ENCODE measurements at regions not wholly inside any gene's neighbourhood (a gene's known extent, or its start where the extent isn't known, plus 50 kb on each side); places are given as distances from the start of the nearest gene placed in this dataset.

DNA sequence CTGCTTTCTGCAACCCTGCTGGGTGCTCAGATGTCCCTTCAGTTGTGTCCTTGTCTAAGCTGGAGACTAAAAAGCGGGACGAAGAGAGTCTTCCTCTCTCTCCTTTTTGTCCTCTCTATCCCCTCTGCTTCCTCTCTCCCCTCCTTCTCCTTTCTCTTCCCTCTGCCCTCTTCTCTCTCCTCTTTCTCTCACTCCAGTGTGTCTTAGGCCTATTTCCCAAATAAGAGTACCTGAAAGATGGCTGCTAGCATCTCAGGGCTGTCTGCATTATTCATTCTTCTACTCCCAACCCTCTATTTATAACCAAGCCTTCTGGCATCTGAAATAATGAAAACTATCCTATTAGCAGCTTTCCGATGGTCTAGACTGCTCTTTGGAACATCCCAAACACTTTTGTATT, 729.8 kb downstream of the UQCRFS1 start:
- TF ChIP-seq TCF12 (IDR thresholded peaks at IDR 0.05; ENCODE audit: low read depth), result no peak
- TF ChIP-seq, protein P1, sequence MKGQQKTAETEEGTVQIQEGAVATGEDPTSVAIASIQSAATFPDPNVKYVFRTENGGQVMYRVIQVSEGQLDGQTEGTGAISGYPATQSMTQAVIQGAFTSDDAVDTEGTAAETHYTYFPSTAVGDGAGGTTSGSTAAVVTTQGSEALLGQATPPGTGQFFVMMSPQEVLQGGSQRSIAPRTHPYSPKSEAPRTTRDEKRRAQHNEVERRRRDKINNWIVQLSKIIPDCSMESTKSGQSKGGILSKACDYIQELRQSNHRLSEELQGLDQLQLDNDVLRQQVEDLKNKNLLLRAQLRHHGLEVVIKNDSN (IDR thresholded peaks at IDR 0.05), result no peak
- no peak for TF ChIP-seq RAD21 (IDR thresholded peaks at IDR 0.05; ENCODE audit: low read depth)
- no peak for TF ChIP-seq ZBTB7A (IDR thresholded peaks at IDR 0.05; ENCODE audit: low read depth)
- TF ChIP-seq TAF1 (IDR thresholded peaks at IDR 0.05; ENCODE audit: low read depth), result no peak
- TF ChIP-seq EGR1 (IDR thresholded peaks at IDR 0.05), result no peak

DNA sequence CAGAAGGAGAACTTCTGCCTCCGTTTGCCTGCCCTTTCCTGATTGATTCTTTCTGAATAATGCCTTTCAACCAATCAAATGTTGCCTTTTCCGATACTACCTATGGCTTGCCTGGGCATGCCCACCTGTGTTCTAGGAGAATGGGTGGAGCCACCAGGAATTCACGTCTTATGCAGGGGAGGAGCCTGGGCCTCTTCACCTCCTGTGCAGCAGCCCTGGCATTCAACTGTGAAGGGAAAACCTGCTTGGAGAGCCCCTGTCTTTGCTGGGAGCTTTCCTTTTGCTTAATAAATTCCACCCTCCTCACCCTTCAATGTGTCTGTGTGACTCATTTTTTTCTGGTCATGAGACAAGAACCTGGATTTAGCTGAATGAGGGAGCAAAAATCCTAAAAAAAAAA, 730.7 kb downstream of the UQCRFS1 start:
- TF ChIP-seq YY1 (IDR thresholded peaks at IDR 0.05; ENCODE audit: low read depth), result no peak
- TF ChIP-seq CREB1 (IDR thresholded peaks at IDR 0.05; ENCODE audit: low read depth), result no peak

DNA sequence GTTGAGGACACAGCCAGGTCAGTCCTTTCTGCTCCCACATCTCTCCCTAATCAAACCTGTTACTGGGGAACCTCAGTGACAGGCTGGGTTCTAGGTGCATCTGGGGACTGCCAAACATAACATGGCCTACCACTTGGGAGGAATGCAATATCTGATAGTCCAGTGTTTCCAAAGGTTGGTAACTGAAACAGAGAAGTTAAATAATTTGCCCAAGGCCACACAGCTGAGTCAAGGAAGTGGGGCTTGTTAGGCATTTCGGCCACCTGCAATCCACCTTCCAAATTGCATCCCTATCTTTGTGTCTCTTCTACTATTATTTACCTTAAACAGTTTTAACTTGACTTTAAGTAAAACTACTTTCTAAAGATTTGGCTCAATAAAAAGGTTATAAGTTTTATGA, 731.3 kb downstream of the UQCRFS1 start:
- TF ChIP-seq CEBPB (IDR thresholded peaks at IDR 0.05) (no peak), ZBTB7A (IDR thresholded peaks at IDR 0.05; ENCODE audit: low read depth) (no peak), YY1 (IDR thresholded peaks at IDR 0.05; ENCODE audit: low read depth) (no peak), TEAD4 (IDR thresholded peaks at IDR 0.05) (no peak), EGR1 (IDR thresholded peaks at IDR 0.05) (no peak), TAF1 (IDR thresholded peaks at IDR 0.05; ENCODE audit: low read depth) (no peak), EP300 (IDR thresholded peaks at IDR 0.05; ENCODE audit: borderline replicate concordance) (no peak), TCF12 (IDR thresholded peaks at IDR 0.05; ENCODE audit: low read depth) (no peak), NFIC (IDR thresholded peaks at IDR 0.05) (no peak)
- TF ChIP-seq, protein P2, sequence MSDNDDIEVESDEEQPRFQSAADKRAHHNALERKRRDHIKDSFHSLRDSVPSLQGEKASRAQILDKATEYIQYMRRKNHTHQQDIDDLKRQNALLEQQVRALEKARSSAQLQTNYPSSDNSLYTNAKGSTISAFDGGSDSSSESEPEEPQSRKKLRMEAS (IDR thresholded peaks at IDR 0.05), result no peak

DNA sequence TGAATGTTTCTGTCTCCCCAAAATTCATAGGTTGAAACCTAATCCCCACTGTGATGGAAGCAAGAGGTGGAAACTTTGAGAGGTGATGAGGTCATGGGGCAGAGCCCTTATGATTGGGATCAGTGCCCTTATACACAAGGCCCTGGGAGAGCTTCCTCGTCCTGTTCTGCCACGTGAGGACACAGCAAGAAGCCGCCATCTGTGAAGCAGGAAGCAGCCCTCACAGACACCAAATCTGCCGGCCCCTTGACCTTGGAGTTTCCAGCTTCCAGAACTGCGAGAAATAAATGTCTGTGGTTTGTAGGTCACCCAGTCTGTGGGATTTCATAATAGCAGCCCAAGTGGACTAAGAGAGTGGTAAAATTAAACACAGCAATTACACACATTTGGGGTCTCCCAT, 737.4 kb downstream of the UQCRFS1 start:
- no peak for TF ChIP-seq EP300 (IDR thresholded peaks at IDR 0.05; ENCODE audit: borderline replicate concordance)
- TF ChIP-seq ZBTB7A (IDR thresholded peaks at IDR 0.05; ENCODE audit: low read depth), result no peak
- no peak for TF ChIP-seq TAF1 (IDR thresholded peaks at IDR 0.05; ENCODE audit: low read depth)
- TF ChIP-seq, protein P1 (IDR thresholded peaks at IDR 0.05), result no peak
- TF ChIP-seq EGR1 (IDR thresholded peaks at IDR 0.05), result no peak
- TF ChIP-seq, protein P3, sequence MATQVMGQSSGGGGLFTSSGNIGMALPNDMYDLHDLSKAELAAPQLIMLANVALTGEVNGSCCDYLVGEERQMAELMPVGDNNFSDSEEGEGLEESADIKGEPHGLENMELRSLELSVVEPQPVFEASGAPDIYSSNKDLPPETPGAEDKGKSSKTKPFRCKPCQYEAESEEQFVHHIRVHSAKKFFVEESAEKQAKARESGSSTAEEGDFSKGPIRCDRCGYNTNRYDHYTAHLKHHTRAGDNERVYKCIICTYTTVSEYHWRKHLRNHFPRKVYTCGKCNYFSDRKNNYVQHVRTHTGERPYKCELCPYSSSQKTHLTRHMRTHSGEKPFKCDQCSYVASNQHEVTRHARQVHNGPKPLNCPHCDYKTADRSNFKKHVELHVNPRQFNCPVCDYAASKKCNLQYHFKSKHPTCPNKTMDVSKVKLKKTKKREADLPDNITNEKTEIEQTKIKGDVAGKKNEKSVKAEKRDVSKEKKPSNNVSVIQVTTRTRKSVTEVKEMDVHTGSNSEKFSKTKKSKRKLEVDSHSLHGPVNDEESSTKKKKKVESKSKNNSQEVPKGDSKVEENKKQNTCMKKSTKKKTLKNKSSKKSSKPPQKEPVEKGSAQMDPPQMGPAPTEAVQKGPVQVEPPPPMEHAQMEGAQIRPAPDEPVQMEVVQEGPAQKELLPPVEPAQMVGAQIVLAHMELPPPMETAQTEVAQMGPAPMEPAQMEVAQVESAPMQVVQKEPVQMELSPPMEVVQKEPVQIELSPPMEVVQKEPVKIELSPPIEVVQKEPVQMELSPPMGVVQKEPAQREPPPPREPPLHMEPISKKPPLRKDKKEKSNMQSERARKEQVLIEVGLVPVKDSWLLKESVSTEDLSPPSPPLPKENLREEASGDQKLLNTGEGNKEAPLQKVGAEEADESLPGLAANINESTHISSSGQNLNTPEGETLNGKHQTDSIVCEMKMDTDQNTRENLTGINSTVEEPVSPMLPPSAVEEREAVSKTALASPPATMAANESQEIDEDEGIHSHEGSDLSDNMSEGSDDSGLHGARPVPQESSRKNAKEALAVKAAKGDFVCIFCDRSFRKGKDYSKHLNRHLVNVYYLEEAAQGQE (IDR thresholded peaks at IDR 0.05; ENCODE audit: low read depth), result no peak
- no peak for TF ChIP-seq FOXM1 (IDR thresholded peaks at IDR 0.05; ENCODE audit: borderline replicate concordance, low read depth)
- TF ChIP-seq, protein P2 (IDR thresholded peaks at IDR 0.05), result no peak
- no peak for TF ChIP-seq CEBPB (IDR thresholded peaks at IDR 0.05)
- no peak for TF ChIP-seq TEAD4 (IDR thresholded peaks at IDR 0.05)
- no peak for TF ChIP-seq YY1 (IDR thresholded peaks at IDR 0.05; ENCODE audit: low read depth)

DNA sequence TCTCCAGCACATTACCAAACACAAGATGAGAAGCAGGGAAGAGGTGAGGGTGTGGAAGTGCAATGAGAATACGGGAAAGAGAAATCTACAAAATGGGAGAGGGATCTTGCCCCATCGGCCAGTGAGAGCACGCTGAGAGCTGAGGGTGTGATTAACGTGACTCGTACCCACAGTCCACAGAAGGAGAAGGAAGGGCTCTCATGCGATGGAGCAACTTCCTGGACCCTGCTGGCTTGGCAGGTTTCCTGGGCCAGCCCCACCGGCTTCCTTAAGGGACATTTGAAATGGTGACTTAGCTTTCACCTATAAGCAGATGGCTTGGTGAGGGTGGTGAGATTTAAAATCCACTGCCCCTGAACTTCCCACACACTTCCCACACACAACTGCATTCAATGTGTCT, 740.1 kb downstream of the UQCRFS1 start:
- no peak for TF ChIP-seq CREB1 (IDR thresholded peaks at IDR 0.05; ENCODE audit: low read depth)
- TF ChIP-seq FOXM1 (IDR thresholded peaks at IDR 0.05; ENCODE audit: borderline replicate concordance, low read depth), result no peak
- no peak for TF ChIP-seq TCF12 (IDR thresholded peaks at IDR 0.05; ENCODE audit: low read depth)
- no peak for TF ChIP-seq EGR1 (IDR thresholded peaks at IDR 0.05)
- TF ChIP-seq YY1 (IDR thresholded peaks at IDR 0.05; ENCODE audit: low read depth), result no peak

DNA sequence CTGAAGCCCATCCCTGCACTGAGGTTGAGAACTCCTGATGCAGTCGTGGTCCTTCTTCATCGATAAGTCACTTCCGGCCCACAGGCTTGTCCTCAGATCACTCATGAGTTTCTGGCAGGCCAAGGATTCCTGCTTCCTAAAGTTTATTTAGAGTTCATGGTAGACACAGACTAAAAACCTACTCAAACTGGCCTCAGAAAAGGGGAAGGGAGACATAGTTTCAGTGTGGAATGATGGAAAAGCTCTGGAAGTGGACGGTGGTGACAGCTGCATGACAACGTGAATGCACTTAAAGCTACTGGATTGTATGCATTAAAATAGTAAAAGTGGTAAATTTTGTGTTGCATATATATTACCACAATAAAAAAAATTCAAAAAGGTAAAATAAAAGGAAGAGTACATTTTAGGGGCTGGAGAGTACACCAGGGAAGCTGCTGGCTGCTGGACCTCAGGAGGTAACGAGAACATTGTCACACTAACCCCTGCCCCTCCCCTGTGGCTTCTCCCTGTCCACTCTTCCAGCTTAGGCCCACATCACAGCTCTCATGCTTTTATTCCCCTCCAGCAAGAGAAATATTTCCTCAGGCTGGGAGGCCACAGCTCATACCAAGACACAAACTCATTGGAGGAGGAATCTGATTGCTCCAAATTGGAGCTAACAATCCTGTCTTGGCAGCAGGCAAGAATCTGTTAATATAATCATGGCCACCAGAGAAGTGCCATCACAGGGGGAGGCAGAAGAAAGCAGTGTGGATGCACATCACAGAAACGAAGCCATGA, 741.0 kb downstream of the UQCRFS1 start:
- TF ChIP-seq, protein P2 (IDR thresholded peaks at IDR 0.05), result no peak
- TF ChIP-seq TEAD4 (IDR thresholded peaks at IDR 0.05) (no peak), EGR1 (IDR thresholded peaks at IDR 0.05) (no peak), CEBPB (IDR thresholded peaks at IDR 0.05) (no peak), CREB1 (IDR thresholded peaks at IDR 0.05; ENCODE audit: low read depth) (no peak), NFIC (IDR thresholded peaks at IDR 0.05) (no peak), ZBTB7A (IDR thresholded peaks at IDR 0.05; ENCODE audit: low read depth) (no peak)

DNA sequence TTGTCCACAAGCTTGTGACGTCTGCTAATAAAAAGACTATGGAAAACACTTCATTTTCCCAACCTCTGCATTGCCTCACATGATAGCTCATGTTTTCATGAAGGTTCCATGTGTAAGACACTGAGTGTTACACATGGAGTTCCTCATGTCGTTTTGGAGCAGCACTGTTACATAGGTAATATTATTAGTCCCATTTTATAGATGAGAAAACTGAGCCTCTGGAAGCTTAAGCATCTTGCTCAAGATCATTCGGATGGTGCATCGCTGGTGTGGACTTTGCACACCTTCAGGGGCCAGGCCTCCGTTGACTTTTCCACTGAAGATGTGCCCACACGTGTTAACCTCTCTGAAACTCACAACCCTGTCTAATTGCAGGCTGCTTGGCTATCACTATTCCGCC, 743.4 kb downstream of the UQCRFS1 start:
- no peak for TF ChIP-seq TCF12 (IDR thresholded peaks at IDR 0.05; ENCODE audit: low read depth)
- no peak for TF ChIP-seq NFIC (IDR thresholded peaks at IDR 0.05)
- TF ChIP-seq FOXM1 (IDR thresholded peaks at IDR 0.05; ENCODE audit: borderline replicate concordance, low read depth), result no peak
- no peak for TF ChIP-seq RAD21 (IDR thresholded peaks at IDR 0.05; ENCODE audit: low read depth)
- no peak for TF ChIP-seq TEAD4 (IDR thresholded peaks at IDR 0.05)
- TF ChIP-seq, protein P1 (IDR thresholded peaks at IDR 0.05), result no peak
- no peak for TF ChIP-seq CEBPB (IDR thresholded peaks at IDR 0.05)
- TF ChIP-seq YY1 (IDR thresholded peaks at IDR 0.05; ENCODE audit: low read depth), result no peak
- TF ChIP-seq CREB1 (IDR thresholded peaks at IDR 0.05; ENCODE audit: low read depth), result no peak
- no peak for TF ChIP-seq ZBTB7A (IDR thresholded peaks at IDR 0.05; ENCODE audit: low read depth)
- TF ChIP-seq TAF1 (IDR thresholded peaks at IDR 0.05; ENCODE audit: low read depth), result no peak
- TF ChIP-seq EP300 (IDR thresholded peaks at IDR 0.05; ENCODE audit: borderline replicate concordance), result no peak
- TF ChIP-seq, protein P2 (IDR thresholded peaks at IDR 0.05), result no peak
- TF ChIP-seq, protein P3 (IDR thresholded peaks at IDR 0.05; ENCODE audit: low read depth), result no peak
- TF ChIP-seq EGR1 (IDR thresholded peaks at IDR 0.05), result no peak

All from Ishikawa (cell line).